Activated naive CD8-positive, alpha-beta T cell treated with anti-CD3 and anti-CD28 coated beads for 36 hours (primary cell): ENCODE measurements at regions not wholly inside any gene's neighbourhood (a gene's known extent, or its start where the extent isn't known, plus 50 kb on each side); places are given as distances from the start of the nearest gene placed in this dataset.
"Not testable (repeated sequence)": the region's sequence is repeated elsewhere in the genome, so short reads cannot be mapped to it uniquely, and the experiment has no call there.

ENCODE experiments used
- DNase-seq: peaks from one replicate; pipeline ENCODE4 v3.0.0; 2021
- H3K27ac Mint-ChIP-seq: one replicate; pipeline ENCODE4 v1.8.0; 2022; ENCODE audit warnings: mild to moderate bottlenecking, moderate library complexity, mixed read lengths
- H3K27me3 Mint-ChIP-seq: one replicate; pipeline ENCODE4 v1.8.0; 2022; ENCODE audit warnings: mild to moderate bottlenecking, mixed read lengths
- H3K36me3 Mint-ChIP-seq: one replicate; pipeline ENCODE4 v1.8.0; 2021; ENCODE audit warnings: mild to moderate bottlenecking, mixed read lengths
- H3K4me1 Mint-ChIP-seq: one replicate; pipeline ENCODE4 v1.8.0; 2021; ENCODE audit warnings: mixed read lengths
- H3K4me3 Mint-ChIP-seq: one replicate; pipeline ENCODE4 v1.8.0; 2022; ENCODE audit warnings: mild to moderate bottlenecking, moderate library complexity, mixed read lengths
- H3K9me3 Mint-ChIP-seq: one replicate; pipeline ENCODE4 v1.8.0; 2022; ENCODE audit warnings: mixed read lengths

- no peaks in the 10 kb centered on the region for H3K4me1 Mint-ChIP-seq
- H3K4me3 Mint-ChIP-seq, result no peak overlapping the region
- no peak overlapping the region for H3K27ac Mint-ChIP-seq
- no peaks in the 10 kb centered on the region for H3K36me3 Mint-ChIP-seq
- peaks cover 1% of the 10 kb centered on the region for H3K9me3 Mint-ChIP-seq
- no peak for DNase-seq
- H3K27me3 Mint-ChIP-seq, result peaks cover 14% of the 10 kb centered on the region
Measured at GRCh38 chr5:108507631-108508030, 125.7 kb upstream of the FBXL17 start.

- Mint-ChIP-seq H3K27me3 (peaks cover 4% of the 10 kb centered on the region), H3K36me3 (no peaks in the 10 kb centered on the region), H3K4me1 (no peaks in the 10 kb centered on the region), H3K9me3 (peaks cover 8% of the 10 kb centered on the region), H3K27ac (no peak overlapping the region), H3K4me3 (no peak overlapping the region)
- no peak for DNase-seq
Measured at GRCh38 chr5:108505608-108506007, 123.7 kb upstream of the FBXL17 start.

- no peak for DNase-seq
- Mint-ChIP-seq H3K27me3 (peaks cover 4% of the 10 kb centered on the region), H3K9me3 (peaks cover 8% of the 10 kb centered on the region), H3K4me3 (no peak overlapping the region), H3K36me3 (no peaks in the 10 kb centered on the region), H3K27ac (no peak overlapping the region), H3K4me1 (no peaks in the 10 kb centered on the region)
Measured at GRCh38 chr5:108504974-108505373, 123.1 kb upstream of the FBXL17 start.

- H3K4me1 Mint-ChIP-seq, result no peaks in the 10 kb centered on the region
- H3K27me3 Mint-ChIP-seq, result peaks cover 4% of the 10 kb centered on the region
- no peaks in the 10 kb centered on the region for H3K36me3 Mint-ChIP-seq
- H3K4me3 Mint-ChIP-seq, result no peak overlapping the region
- no peak overlapping the region for H3K27ac Mint-ChIP-seq
- peaks cover 15% of the 10 kb centered on the region for H3K9me3 Mint-ChIP-seq
- DNase-seq, result no peak
Measured at GRCh38 chr5:108503986-108504385, 122.1 kb upstream of the FBXL17 start.

- not testable (repeated sequence) for H3K36me3 Mint-ChIP-seq, H3K4me3 Mint-ChIP-seq, H3K27me3 Mint-ChIP-seq, H3K4me1 Mint-ChIP-seq, DNase-seq, H3K27ac Mint-ChIP-seq
- peaks cover 12% of the 10 kb centered on the region for H3K9me3 Mint-ChIP-seq
Measured at GRCh38 chr5:108495615-108496014, 113.7 kb upstream of the FBXL17 start.

- peaks cover 26% of the 10 kb centered on the region for H3K27me3 Mint-ChIP-seq
- no peaks in the 10 kb centered on the region for H3K4me1 Mint-ChIP-seq
- no peaks in the 10 kb centered on the region for H3K36me3 Mint-ChIP-seq
- no peak for DNase-seq
- H3K9me3 Mint-ChIP-seq, result peaks cover 7% of the 10 kb centered on the region
- H3K4me3 Mint-ChIP-seq, result no peak overlapping the region
- H3K27ac Mint-ChIP-seq, result no peak overlapping the region
Measured at GRCh38 chr5:108487951-108488350, 106.1 kb upstream of the FBXL17 start.

GRCh38 chr5:108484035-108484434 is 102.1 kb upstream of the FBXL17 start:
- DNase-seq, result no peak
- peaks cover 26% of the 10 kb centered on the region for H3K27me3 Mint-ChIP-seq
- no peaks in the 10 kb centered on the region for H3K4me1 Mint-ChIP-seq
- no peak overlapping the region for H3K27ac Mint-ChIP-seq
- H3K4me3 Mint-ChIP-seq, result no peak overlapping the region
- no peaks in the 10 kb centered on the region for H3K9me3 Mint-ChIP-seq
- H3K36me3 Mint-ChIP-seq, result no peaks in the 10 kb centered on the region

- Mint-ChIP-seq H3K4me3 (no peak overlapping the region), H3K27me3 (peaks cover 22% of the 10 kb centered on the region), H3K9me3 (no peaks in the 10 kb centered on the region), H3K4me1 (no peaks in the 10 kb centered on the region), H3K36me3 (no peaks in the 10 kb centered on the region), H3K27ac (no peak overlapping the region)
- no peak for DNase-seq
Measured at GRCh38 chr5:108481355-108481931, 99.5 kb upstream of the FBXL17 start.

GRCh38 chr5:108472237-108472636 is 90.3 kb upstream of the FBXL17 start:
- no peaks in the 10 kb centered on the region for H3K4me1 Mint-ChIP-seq
- DNase-seq, result no peak
- H3K4me3 Mint-ChIP-seq, result no peak overlapping the region
- no peaks in the 10 kb centered on the region for H3K36me3 Mint-ChIP-seq
- no peaks in the 10 kb centered on the region for H3K9me3 Mint-ChIP-seq
- H3K27me3 Mint-ChIP-seq, result peaks cover 7% of the 10 kb centered on the region
- no peak overlapping the region for H3K27ac Mint-ChIP-seq

GRCh38 chr5:108467563-108467962 is 85.7 kb upstream of the FBXL17 start:
- H3K4me3 Mint-ChIP-seq, result no peak overlapping the region
- no peaks in the 10 kb centered on the region for H3K9me3 Mint-ChIP-seq
- no peaks in the 10 kb centered on the region for H3K4me1 Mint-ChIP-seq
- DNase-seq, result no peak
- no peaks in the 10 kb centered on the region for H3K36me3 Mint-ChIP-seq
- peaks cover 13% of the 10 kb centered on the region for H3K27me3 Mint-ChIP-seq
- no peak overlapping the region for H3K27ac Mint-ChIP-seq

- Mint-ChIP-seq H3K9me3 (no peaks in the 10 kb centered on the region), H3K27ac (no peak overlapping the region), H3K4me3 (no peak overlapping the region), H3K27me3 (peaks cover 36% of the 10 kb centered on the region), H3K36me3 (no peaks in the 10 kb centered on the region), H3K4me1 (peaks cover 6% of the 10 kb centered on the region)
- DNase-seq, result no peak
Measured at GRCh38 chr5:108461628-108462367, 79.9 kb upstream of the FBXL17 start.

- peaks cover 9% of the 10 kb centered on the region for H3K9me3 Mint-ChIP-seq
- no peak overlapping the region for H3K27ac Mint-ChIP-seq
- H3K4me3 Mint-ChIP-seq, result no peak overlapping the region
- DNase-seq, result no peak
- H3K36me3 Mint-ChIP-seq, result peaks cover 3% of the 10 kb centered on the region
- peaks cover 6% of the 10 kb centered on the region for H3K4me1 Mint-ChIP-seq
- peaks cover 43% of the 10 kb centered on the region for H3K27me3 Mint-ChIP-seq
Measured at GRCh38 chr5:108459769-108460168, 77.9 kb upstream of the FBXL17 start.

GRCh38 chr5:108451269-108451668 is 69.4 kb upstream of the FBXL17 start:
- no peak for DNase-seq
- Mint-ChIP-seq H3K4me3 (no peak overlapping the region), H3K27me3 (peaks cover 16% of the 10 kb centered on the region), H3K27ac (no peak overlapping the region), H3K4me1 (no peaks in the 10 kb centered on the region), H3K9me3 (peaks cover 22% of the 10 kb centered on the region), H3K36me3 (peaks cover 5% of the 10 kb centered on the region)

- not testable (repeated sequence) for H3K4me1 Mint-ChIP-seq, DNase-seq, H3K4me3 Mint-ChIP-seq, H3K9me3 Mint-ChIP-seq, H3K27ac Mint-ChIP-seq, H3K27me3 Mint-ChIP-seq, H3K36me3 Mint-ChIP-seq
Measured at GRCh38 chr5:108444130-108444529, 62.2 kb upstream of the FBXL17 start.

GRCh38 chr5:108442063-108442651 is 60.3 kb upstream of the FBXL17 start:
- H3K9me3 Mint-ChIP-seq, result peaks cover 13% of the 10 kb centered on the region
- H3K4me1 Mint-ChIP-seq, result not testable (repeated sequence)

GRCh38 chr5:108437425-108437824 is 55.5 kb upstream of the FBXL17 start:
- H3K36me3 Mint-ChIP-seq, result no peaks in the 10 kb centered on the region
- H3K9me3 Mint-ChIP-seq, result peaks cover 10% of the 10 kb centered on the region
- peaks cover 10% of the 10 kb centered on the region for H3K27me3 Mint-ChIP-seq
- no peak for DNase-seq
- no peaks in the 10 kb centered on the region for H3K4me1 Mint-ChIP-seq
- no peak overlapping the region for H3K4me3 Mint-ChIP-seq
- H3K27ac Mint-ChIP-seq, result no peak overlapping the region

More at GRCh38 chr5:108442063-108442651, 60.3 kb upstream of the FBXL17 start:
- not testable (repeated sequence) for H3K27me3 Mint-ChIP-seq, DNase-seq, H3K27ac Mint-ChIP-seq, H3K4me3 Mint-ChIP-seq, H3K36me3 Mint-ChIP-seq
